Gastroesophageal sphincter (tissue), 4 donors: ENCODE measurements at regions not wholly inside any gene's neighbourhood (a gene's known extent, or its start where the extent isn't known, plus 50 kb on each side); places are given as distances from the start of the nearest gene placed in this dataset.

Experiments used
- ATAC-seq: fragments of 150-250 bp; one replicate; pipeline ENCODE4 v1.9.1; 2016; ENCODE audit warnings: mild to moderate bottlenecking, moderate library complexity
- H3K27ac ChIP-seq, 4 donors: fragments of 200-600 bp; sonication (generic) in 3 of 4; 1 replicate in 3 of 4; 2 replicates in 1 of 4; pipeline ENCODE4 v1.5.1; 2016 to 2019
- H3K27me3 ChIP-seq: fragments of 200-600 bp; sonication (generic); one replicate; pipeline ENCODE4 v1.5.1; 2019
- H3K36me3 ChIP-seq, 2 donors: fragments of 200-600 bp; sonication (generic); one replicate each; pipeline ENCODE4 v1.5.1; 2019; ENCODE audit warnings: control low read depth in 1 of 2
- H3K4me1 ChIP-seq, 3 donors: fragments of 200-600 bp; sonication (generic); 1 replicate in 2 of 3; 2 replicates in 1 of 3; pipeline ENCODE4 v1.5.1; 2016 to 2019; ENCODE audit warnings: control low read depth in 2 of 3
- H3K4me3 ChIP-seq, 2 donors: fragments of 200-600 bp; sonication (generic); one replicate each; pipeline ENCODE4 v1.5.1; 2019; ENCODE audit warnings: mild to moderate bottlenecking in 1 of 2, moderate library complexity in 1 of 2
- H3K9me3 ChIP-seq, 3 donors: fragments of 200-600 bp; sonication (generic); one replicate each; pipeline ENCODE4 v1.5.1; 2017 to 2019; ENCODE audit warnings: control low read depth in 2 of 3
- CTCF ChIP-seq, 4 experiments: fragments of 200-600 bp in 2 of 4; fragments of 450-650 bp in 2 of 4; sonication (generic) in 1 of 4; IDR thresholded peaks; one replicate each; pipeline ENCODE4 v1.5.1; 2017 to 2019; ENCODE audit warnings: antibody characterized with exemption in 4 of 4, mild to moderate bottlenecking in 2 of 4, moderate library complexity in 2 of 4
- EP300 ChIP-seq: sonication (generic); formaldehyde crosslinking; IDR thresholded peaks from one replicate; pipeline ENCODE4 v1.6.1; 2017; ENCODE audit warnings: antibody characterized with exemption, mild to moderate bottlenecking
- POLR2A ChIP-seq, 2 donors: fragments of 450-650 bp; IDR thresholded peaks; one replicate each; pipeline ENCODE4 v1.6.1; 2017; ENCODE audit warnings: antibody characterized with exemption in 2 of 2, mild to moderate bottlenecking in 2 of 2, moderate library complexity in 1 of 2
- POLR2AphosphoS5 ChIP-seq: sonication (generic); formaldehyde crosslinking; IDR thresholded peaks from one replicate; pipeline ENCODE4 v1.6.1; 2017; ENCODE audit warnings: antibody characterized with exemption
- WGBS, 2 donors: methylation state at CpG; one replicate each; pipeline ENCODE4 v1.1.5; 2018; ENCODE audit warnings: low coverage in 1 of 2; 5-methylcytosine and 5-hydroxymethylcytosine counted together

- ATAC-seq = no peak
- no peaks in the 10 kb centered on the region for H3K36me3 ChIP-seq
- no peaks in the 10 kb centered on the region for H3K27me3 ChIP-seq
- no peak overlapping the region for H3K27ac ChIP-seq
- no peak for TF ChIP-seq EP300
- no peak for TF ChIP-seq CTCF (IDR thresholded peaks at IDR 0.05)
- TF ChIP-seq POLR2A (IDR thresholded peaks at IDR 0.05) = no peak
- no peak for TF ChIP-seq POLR2AphosphoS5
- H3K9me3 ChIP-seq = no peaks in the 10 kb centered on the region
- peaks cover 0 to 14% (median 0%) of the 10 kb centered on the region in 3 donors for H3K4me1 ChIP-seq
- WGBS, 2 donors = 50 to 73% methylated on average over 6 of the region's 7 CpGs
- H3K4me3 ChIP-seq = no peak overlapping the region
Measured at GRCh38 chr11:12598330-12599256, 75.6 kb upstream of the TEAD1 start.

DNA sequence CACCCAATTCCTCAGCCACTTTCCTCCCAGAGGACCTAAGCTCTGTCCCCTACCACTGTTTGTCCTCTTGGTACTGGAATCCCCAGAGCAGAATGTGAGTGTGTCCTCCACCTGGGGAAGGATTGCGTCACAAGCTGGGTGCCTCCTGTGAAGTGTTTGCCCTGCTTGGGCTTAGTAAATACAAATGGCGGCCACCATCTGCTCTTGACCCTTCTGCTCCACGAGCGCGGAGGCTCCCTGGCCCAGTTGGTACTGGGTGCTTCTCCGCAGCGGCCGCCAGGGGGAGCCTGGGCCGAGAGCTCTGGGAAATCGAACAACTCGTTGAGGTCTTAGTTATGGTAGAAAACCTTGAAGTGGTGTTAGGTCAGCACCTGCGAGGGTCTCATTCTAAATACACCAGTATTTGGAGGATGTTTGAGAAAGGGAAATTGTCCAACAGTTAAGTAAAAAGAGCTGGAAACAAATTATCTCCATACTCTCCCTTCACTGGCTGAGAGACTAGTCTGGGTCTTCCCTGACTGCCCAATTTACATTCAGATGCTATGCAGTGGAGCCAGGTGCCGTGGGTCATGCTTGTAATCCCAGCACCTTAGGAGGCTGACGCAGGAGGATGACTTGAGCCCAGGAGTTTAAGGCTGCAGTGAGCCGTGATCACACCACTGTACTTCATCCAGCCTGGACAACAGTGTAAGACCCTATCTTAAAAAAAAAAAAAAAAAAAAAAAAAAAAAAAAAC lies 74.6 kb upstream of the TEAD1 start:
- TF ChIP-seq POLR2A (IDR thresholded peaks at IDR 0.05) (no peak), CTCF (IDR thresholded peaks at IDR 0.05) (peak; percentile 48 to 73 (median 66))
- WGBS, 2 donors = 67 to 69% methylated on average over 1 to 6 of the region's 15 CpGs
- H3K9me3 ChIP-seq = no peaks in the 10 kb centered on the region
- H3K27me3 ChIP-seq = no peaks in the 10 kb centered on the region
- no peak overlapping the region for H3K4me3 ChIP-seq
- H3K27ac ChIP-seq = no peak overlapping the region
- peak; percentile 50 for ATAC-seq
- no peaks in the 10 kb centered on the region for H3K36me3 ChIP-seq
- peaks cover 0 to 14% (median 0%) of the 10 kb centered on the region in 3 donors for H3K4me1 ChIP-seq

DNA sequence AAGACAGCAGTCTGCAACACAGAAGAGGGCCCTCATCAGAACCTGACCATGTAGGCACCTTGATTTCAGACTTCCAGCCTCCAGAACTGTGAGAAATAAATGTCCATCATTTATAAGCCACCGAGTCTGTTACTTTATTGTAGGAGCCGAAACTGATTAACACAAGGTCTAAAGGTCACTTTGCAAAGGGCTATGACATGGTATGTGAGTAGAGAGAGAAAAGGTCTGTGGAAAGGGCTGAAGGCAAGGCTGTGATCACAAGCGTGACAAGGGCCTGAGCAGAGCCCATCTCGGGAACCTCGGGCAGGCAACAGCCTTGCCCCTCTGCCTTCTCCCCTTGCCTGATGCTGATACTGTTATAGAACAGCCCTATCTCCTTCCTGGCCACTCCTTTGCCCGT lies 73.4 kb upstream of the TEAD1 start:
- WGBS, 2 donors = 91% methylated on average over 6 of the region's 6 CpGs
- no peaks in the 10 kb centered on the region for H3K27me3 ChIP-seq
- H3K9me3 ChIP-seq = no peaks in the 10 kb centered on the region
- H3K27ac ChIP-seq = no peak overlapping the region
- H3K36me3 ChIP-seq = no peaks in the 10 kb centered on the region
- peaks cover 0 to 14% (median 0%) of the 10 kb centered on the region in 3 donors for H3K4me1 ChIP-seq
- H3K4me3 ChIP-seq = no peak overlapping the region
- TF ChIP-seq CTCF (IDR thresholded peaks at IDR 0.05) (no peak), POLR2AphosphoS5 (no peak), EP300 (no peak), POLR2A (IDR thresholded peaks at IDR 0.05) (no peak)
- no peak for ATAC-seq

DNA sequence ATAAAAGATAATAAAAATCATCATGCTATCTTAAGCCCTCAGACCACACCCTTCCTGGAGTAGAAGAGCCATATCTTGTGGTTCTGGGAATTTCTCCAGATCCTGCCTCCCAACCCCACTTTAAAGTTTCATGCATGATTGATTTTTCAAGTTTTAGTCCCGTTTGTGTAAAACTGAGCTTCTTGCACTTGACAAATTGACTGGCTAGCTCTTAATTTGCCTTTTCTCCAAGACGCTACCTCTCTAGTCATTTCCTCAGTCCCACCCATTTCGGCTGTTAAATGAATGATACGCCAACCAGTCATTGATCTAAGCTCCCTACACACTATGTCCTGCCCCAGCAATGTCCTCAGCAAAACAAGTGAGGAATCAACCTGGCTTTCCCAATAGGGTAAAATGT lies 71.8 kb upstream of the TEAD1 start:
- WGBS, 2 donors = 70 to 74% methylated on average over 2 to 4 of the region's 4 CpGs
- peaks cover 0 to 14% (median 0%) of the 10 kb centered on the region in 3 donors for H3K4me1 ChIP-seq
- H3K9me3 ChIP-seq = no peaks in the 10 kb centered on the region
- no peak for TF ChIP-seq POLR2AphosphoS5
- H3K4me3 ChIP-seq = no peak overlapping the region
- H3K27me3 ChIP-seq = no peaks in the 10 kb centered on the region
- no peak overlapping the region for H3K27ac ChIP-seq
- H3K36me3 ChIP-seq = no peaks in the 10 kb centered on the region
- ATAC-seq = no peak

DNA sequence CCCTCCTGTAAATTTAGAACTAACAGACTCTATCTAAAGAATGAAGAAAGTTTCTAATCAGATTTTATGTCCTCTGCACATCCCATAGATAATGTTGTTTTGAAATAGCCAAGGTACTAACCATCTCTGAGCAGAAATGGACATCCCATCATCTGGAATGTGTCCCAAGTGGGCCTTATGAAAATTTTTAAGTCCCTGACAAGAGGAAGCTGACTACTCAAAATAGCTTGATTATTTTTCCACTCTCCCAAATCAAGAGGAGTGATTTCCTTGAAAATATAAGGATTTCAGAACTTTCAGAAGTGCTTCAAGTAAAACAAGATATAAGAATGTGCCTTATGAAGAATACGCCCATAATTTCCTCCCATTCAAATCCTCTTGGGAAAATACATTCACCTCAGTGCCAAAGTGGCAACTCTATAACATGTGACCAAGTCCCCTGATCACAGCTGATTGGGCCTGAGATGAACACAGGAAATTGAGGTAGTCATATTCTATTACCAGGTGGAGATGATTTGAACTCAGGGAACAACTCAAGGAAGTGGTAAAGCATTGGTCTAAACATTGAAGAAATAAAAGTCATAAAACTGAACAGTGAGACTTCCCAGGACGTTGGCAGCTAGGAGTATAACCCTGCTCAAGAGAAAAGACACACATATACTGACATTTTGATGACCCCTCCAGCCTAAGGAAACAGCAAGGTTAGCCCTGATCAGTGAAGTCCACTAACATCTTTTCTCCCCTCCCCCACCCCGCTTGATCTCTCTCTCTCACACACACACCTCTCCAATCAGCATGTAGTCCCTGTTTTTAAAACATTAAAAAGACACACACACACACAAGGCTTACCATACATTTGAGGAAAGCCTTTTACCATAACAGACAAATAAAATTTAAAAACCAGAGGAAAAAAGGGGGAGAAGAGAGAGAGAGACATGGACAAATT lies 70.8 kb upstream of the TEAD1 start:
- TF ChIP-seq POLR2A (IDR thresholded peaks at IDR 0.05) = no peak
- TF ChIP-seq EP300 = no peak
- no peak for TF ChIP-seq POLR2AphosphoS5
- TF ChIP-seq CTCF (IDR thresholded peaks at IDR 0.05) = no peak
- ATAC-seq = no peak

More for the DNA sequence above, 70.8 kb upstream of the TEAD1 start:
- no peaks in the 10 kb centered on the region for H3K27me3 ChIP-seq
- H3K9me3 ChIP-seq = no peaks in the 10 kb centered on the region
- 69 to 91% methylated on average over 3 of the region's 3 CpGs for whole genome bisulfite sequencing, 2 donors
- peaks cover 0 to 14% (median 0%) of the 10 kb centered on the region in 3 donors for H3K4me1 ChIP-seq
- H3K36me3 ChIP-seq = no peaks in the 10 kb centered on the region
- no peak overlapping the region for H3K27ac ChIP-seq
- no peak overlapping the region for H3K4me3 ChIP-seq
